ENCODE measurements at regions not wholly inside any gene's neighbourhood (a gene's known extent, or its start where the extent isn't known, plus 50 kb on each side); places are given as distances from the start of the nearest gene placed in this dataset.

- Histone ChIP-seq H3K4me3 (ENCODE audit: low read length in 2 of 2) (no peak overlapping the region), H3K27ac (ENCODE audit: low read depth in 1 of 2, low read length in 2 of 2) (no peak overlapping the region), H3K4me1 (ENCODE audit: control insufficient read depth in 1 of 2, insufficient read depth in 2 of 2, low read length in 2 of 2) (no peaks in the 10 kb centered on the region), H3K9me3 (ENCODE audit: control insufficient read depth, low read length) (no peaks in the 10 kb centered on the region), H3K36me3 (ENCODE audit: control insufficient read depth in 1 of 2, insufficient read depth in 2 of 2, low read length in 1 of 2) (no peaks in the 10 kb centered on the region), H3K27me3 (ENCODE audit: control insufficient read depth in 1 of 2, insufficient read depth in 2 of 2, low read length in 1 of 2) (no peaks in the 10 kb centered on the region)
- WGBS, 2 donors: 65 to 85% methylated on average over 2 of the region's 2 CpGs
- ATAC-seq (ENCODE audit: low FRiP score): no peak
- no peak for DNase-seq
- intact Hi-C loops (cut with DNase I): no loop called here
Observed at GRCh38 chr4:81747242-81747930, 275.7 kb upstream of the RASGEF1B start.

DNA sequence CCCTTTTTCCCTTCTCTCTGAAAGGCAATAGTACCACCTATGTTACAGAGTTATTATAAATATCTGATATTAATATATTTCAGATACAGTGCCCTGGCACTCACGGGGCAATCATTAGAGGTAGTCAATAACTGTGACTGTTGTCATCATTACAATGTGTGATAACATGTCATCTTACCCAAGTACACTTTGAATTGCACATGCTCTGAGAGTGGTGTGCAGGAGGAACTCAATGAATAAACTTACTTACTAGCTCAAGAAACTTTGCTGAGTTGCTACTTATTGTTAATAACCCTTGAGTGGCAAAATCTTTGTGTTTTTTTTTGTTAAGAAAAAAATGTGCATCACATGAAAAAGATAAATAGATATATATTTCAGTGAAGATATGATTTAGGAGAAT is 275.1 kb upstream of the RASGEF1B start:
- 87% methylated on average over 1 of the region's 1 CpG for WGBS, 2 donors
- H3K27me3 ChIP-seq (ENCODE audit: control insufficient read depth in 1 of 2, insufficient read depth in 2 of 2, low read length in 1 of 2): no peaks in the 10 kb centered on the region

GRCh38 chr4:81746071-81746470 is 274.4 kb upstream of the RASGEF1B start:
- no peaks in the 10 kb centered on the region for H3K9me3 ChIP-seq (ENCODE audit: control insufficient read depth, low read length)
- no peaks in the 10 kb centered on the region for H3K4me1 ChIP-seq (ENCODE audit: control insufficient read depth in 1 of 2, insufficient read depth in 2 of 2, low read length in 2 of 2)
- intact Hi-C loops (cut with DNase I): no loop called here
- no peaks in the 10 kb centered on the region for H3K27me3 ChIP-seq (ENCODE audit: control insufficient read depth in 1 of 2, insufficient read depth in 2 of 2, low read length in 1 of 2)
- H3K36me3 ChIP-seq (ENCODE audit: control insufficient read depth in 1 of 2, insufficient read depth in 2 of 2, low read length in 1 of 2): no peaks in the 10 kb centered on the region
- H3K4me3 ChIP-seq (ENCODE audit: low read length in 2 of 2): no peak overlapping the region
- 69 to 83% methylated on average over 2 of the region's 2 CpGs for WGBS, 2 donors
- ATAC-seq (ENCODE audit: low FRiP score): no peak
- no peak overlapping the region for H3K27ac ChIP-seq (ENCODE audit: low read depth in 1 of 2, low read length in 2 of 2)
- DNase-seq: no peak

More for the DNA sequence above, 275.1 kb upstream of the RASGEF1B start:
- Histone ChIP-seq H3K4me3 (ENCODE audit: low read length in 2 of 2) (no peak overlapping the region), H3K36me3 (ENCODE audit: control insufficient read depth in 1 of 2, insufficient read depth in 2 of 2, low read length in 1 of 2) (no peaks in the 10 kb centered on the region), H3K27ac (ENCODE audit: low read depth in 1 of 2, low read length in 2 of 2) (no peak overlapping the region), H3K4me1 (ENCODE audit: control insufficient read depth in 1 of 2, insufficient read depth in 2 of 2, low read length in 2 of 2) (no peaks in the 10 kb centered on the region), H3K9me3 (ENCODE audit: control insufficient read depth, low read length) (no peaks in the 10 kb centered on the region)
- DNase-seq: no peak
- ATAC-seq (ENCODE audit: low FRiP score): no peak
- intact Hi-C loops (cut with DNase I): no loop called here

DNA sequence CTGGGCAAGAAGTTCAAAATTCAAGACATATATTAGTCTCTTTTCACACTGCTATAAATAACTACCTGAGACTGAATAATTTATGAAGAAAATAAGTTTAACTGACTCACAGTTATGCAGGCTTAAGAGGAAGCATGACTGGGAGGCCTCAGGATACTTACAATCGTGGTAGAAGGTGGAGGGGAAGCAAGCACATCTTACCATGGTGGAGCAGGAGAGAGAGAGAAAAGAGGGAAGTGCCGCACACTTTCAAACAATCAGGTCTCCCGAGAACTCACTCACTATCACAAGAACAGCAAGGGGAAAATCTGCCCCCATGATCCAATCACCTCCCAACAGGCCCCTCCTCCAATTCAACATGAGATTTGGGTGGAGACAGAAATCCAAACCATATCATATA is 273.3 kb upstream of the RASGEF1B start:
- Histone ChIP-seq H3K27ac (ENCODE audit: low read depth in 1 of 2, low read length in 2 of 2) (no peak overlapping the region), H3K27me3 (ENCODE audit: control insufficient read depth in 1 of 2, insufficient read depth in 2 of 2, low read length in 1 of 2) (no peaks in the 10 kb centered on the region), H3K4me1 (ENCODE audit: control insufficient read depth in 1 of 2, insufficient read depth in 2 of 2, low read length in 2 of 2) (no peaks in the 10 kb centered on the region), H3K4me3 (ENCODE audit: low read length in 2 of 2) (no peak overlapping the region), H3K36me3 (ENCODE audit: control insufficient read depth in 1 of 2, insufficient read depth in 2 of 2, low read length in 1 of 2) (no peaks in the 10 kb centered on the region), H3K9me3 (ENCODE audit: control insufficient read depth, low read length) (no peaks in the 10 kb centered on the region)
- 62 to 73% methylated on average over 3 of the region's 3 CpGs for WGBS, 2 donors
- DNase-seq: no peak
- ATAC-seq (ENCODE audit: low FRiP score): no peak
- intact Hi-C loops (cut with DNase I): no loop called here

GRCh38 chr4:81743731-81744435 is 272.2 kb upstream of the RASGEF1B start:
- no peak for ATAC-seq (ENCODE audit: low FRiP score)
- H3K27ac ChIP-seq (ENCODE audit: low read depth in 1 of 2, low read length in 2 of 2): no peak overlapping the region
- no peak overlapping the region for H3K4me3 ChIP-seq (ENCODE audit: low read length in 2 of 2)
- no peaks in the 10 kb centered on the region for H3K9me3 ChIP-seq (ENCODE audit: control insufficient read depth, low read length)
- intact Hi-C loops (cut with DNase I): no loop called here
- WGBS, 2 donors: 70 to 74% methylated on average over 9 of the region's 9 CpGs
- no peak for DNase-seq
- no peaks in the 10 kb centered on the region for H3K36me3 ChIP-seq (ENCODE audit: control insufficient read depth in 1 of 2, insufficient read depth in 2 of 2, low read length in 1 of 2)
- no peaks in the 10 kb centered on the region for H3K27me3 ChIP-seq (ENCODE audit: control insufficient read depth in 1 of 2, insufficient read depth in 2 of 2, low read length in 1 of 2)
- no peaks in the 10 kb centered on the region for H3K4me1 ChIP-seq (ENCODE audit: control insufficient read depth in 1 of 2, insufficient read depth in 2 of 2, low read length in 2 of 2)

DNA sequence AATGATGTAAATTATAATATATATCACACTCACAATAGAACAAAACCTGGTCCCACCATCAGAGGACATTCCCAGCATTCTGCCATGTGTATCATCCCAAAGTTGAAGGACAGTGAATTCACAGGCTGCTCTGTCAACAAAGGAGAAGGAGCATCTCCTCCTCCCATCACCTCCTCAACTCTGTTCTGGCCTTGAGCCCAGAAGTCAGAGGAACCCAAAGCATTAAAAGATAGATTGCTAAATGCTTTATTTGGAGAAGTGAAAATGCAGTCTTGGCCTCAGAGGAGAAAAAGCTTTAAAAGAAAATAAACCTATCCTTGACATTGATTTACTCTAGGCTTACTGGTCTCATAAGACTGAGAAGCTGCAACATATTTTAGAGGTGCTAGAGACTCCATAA is 268.8 kb upstream of the RASGEF1B start:
- Histone ChIP-seq H3K4me1 (ENCODE audit: control insufficient read depth in 1 of 2, insufficient read depth in 2 of 2, low read length in 2 of 2) (no peaks in the 10 kb centered on the region), H3K36me3 (ENCODE audit: control insufficient read depth in 1 of 2, insufficient read depth in 2 of 2, low read length in 1 of 2) (no peaks in the 10 kb centered on the region), H3K4me3 (ENCODE audit: low read length in 2 of 2) (no peak overlapping the region), H3K9me3 (ENCODE audit: control insufficient read depth, low read length) (peaks cover 1% of the 10 kb centered on the region), H3K27ac (ENCODE audit: low read depth in 1 of 2, low read length in 2 of 2) (no peak overlapping the region), H3K27me3 (ENCODE audit: control insufficient read depth in 1 of 2, insufficient read depth in 2 of 2, low read length in 1 of 2) (no peaks in the 10 kb centered on the region)
- intact Hi-C loops (cut with DNase I): no loop called here
- ATAC-seq (ENCODE audit: low FRiP score) (no peak), DNase-seq (no peak)

DNA sequence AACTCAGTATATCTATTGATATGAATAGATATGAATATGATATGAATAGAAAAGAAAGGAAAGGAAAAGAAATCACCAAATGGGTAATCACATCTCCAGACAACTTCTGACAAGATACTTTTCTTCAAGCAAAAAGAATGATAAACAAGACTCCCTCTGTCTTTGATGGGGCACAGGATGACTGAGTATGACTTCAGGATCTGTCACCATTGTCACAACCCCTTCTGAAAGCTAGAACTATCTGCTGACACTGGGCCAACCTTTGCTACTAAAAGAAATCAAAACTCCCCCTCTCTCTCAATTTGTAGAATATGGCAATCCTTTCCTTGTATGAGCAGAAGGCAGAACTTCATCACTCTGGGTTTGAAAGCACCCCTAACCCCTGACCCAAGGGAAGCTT is 267.2 kb upstream of the RASGEF1B start:
- Histone ChIP-seq H3K9me3 (ENCODE audit: control insufficient read depth, low read length) (peaks cover 1% of the 10 kb centered on the region), H3K27ac (ENCODE audit: low read depth in 1 of 2, low read length in 2 of 2) (no peak overlapping the region), H3K4me1 (ENCODE audit: control insufficient read depth in 1 of 2, insufficient read depth in 2 of 2, low read length in 2 of 2) (no peaks in the 10 kb centered on the region), H3K4me3 (ENCODE audit: low read length in 2 of 2) (no peak overlapping the region), H3K36me3 (ENCODE audit: control insufficient read depth in 1 of 2, insufficient read depth in 2 of 2, low read length in 1 of 2) (no peaks in the 10 kb centered on the region), H3K27me3 (ENCODE audit: control insufficient read depth in 1 of 2, insufficient read depth in 2 of 2, low read length in 1 of 2) (no peaks in the 10 kb centered on the region)
- ATAC-seq (ENCODE audit: low FRiP score) (no peak), DNase-seq (no peak)
- intact Hi-C loops (cut with DNase I): no loop called here

DNA sequence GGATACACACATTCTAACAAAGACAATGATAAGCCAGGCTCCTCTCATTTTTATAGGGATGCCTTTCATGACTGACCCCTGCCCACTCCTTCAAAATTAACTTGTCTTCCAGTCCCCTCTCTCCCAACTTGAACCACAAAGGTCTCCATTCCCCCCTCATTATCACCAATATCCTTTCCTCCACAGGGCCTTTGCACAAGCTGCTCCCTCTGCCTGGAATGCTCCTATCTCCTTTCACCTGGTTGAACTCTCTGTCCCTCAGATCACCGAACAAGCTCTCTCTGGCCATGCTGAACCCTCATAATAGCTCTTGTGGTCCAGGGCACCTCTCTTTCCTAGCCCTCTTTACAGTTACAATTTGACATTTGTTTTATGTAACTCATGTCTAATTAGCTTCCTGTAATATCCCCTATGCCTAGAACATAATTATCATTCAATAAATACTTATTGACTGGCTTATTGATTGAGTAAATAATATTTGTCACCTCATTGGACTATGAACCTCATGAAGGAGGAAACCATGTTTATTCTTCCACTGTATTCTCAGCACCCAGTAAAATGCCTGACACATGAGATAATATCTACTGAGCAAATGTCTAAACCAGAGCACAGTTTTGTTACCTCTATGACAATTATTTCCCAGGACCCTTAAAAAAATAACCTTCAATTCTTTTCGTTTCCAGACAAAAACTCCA is 266.3 kb upstream of the RASGEF1B start:
- intact Hi-C loops (cut with DNase I): no loop called here
- no peak for ATAC-seq (ENCODE audit: low FRiP score)
- DNase-seq: no peak
- H3K4me3 ChIP-seq (ENCODE audit: low read length in 2 of 2): no peak overlapping the region
- no peaks in the 10 kb centered on the region for H3K36me3 ChIP-seq (ENCODE audit: control insufficient read depth in 1 of 2, insufficient read depth in 2 of 2, low read length in 1 of 2)
- no peaks in the 10 kb centered on the region for H3K4me1 ChIP-seq (ENCODE audit: control insufficient read depth in 1 of 2, insufficient read depth in 2 of 2, low read length in 2 of 2)
- no peaks in the 10 kb centered on the region for H3K27me3 ChIP-seq (ENCODE audit: control insufficient read depth in 1 of 2, insufficient read depth in 2 of 2, low read length in 1 of 2)
- peaks cover 1% of the 10 kb centered on the region for H3K9me3 ChIP-seq (ENCODE audit: control insufficient read depth, low read length)
- 88 to 91% methylated on average over 2 of the region's 2 CpGs for WGBS, 2 donors
- no peak overlapping the region for H3K27ac ChIP-seq (ENCODE audit: low read depth in 1 of 2, low read length in 2 of 2)

DNA sequence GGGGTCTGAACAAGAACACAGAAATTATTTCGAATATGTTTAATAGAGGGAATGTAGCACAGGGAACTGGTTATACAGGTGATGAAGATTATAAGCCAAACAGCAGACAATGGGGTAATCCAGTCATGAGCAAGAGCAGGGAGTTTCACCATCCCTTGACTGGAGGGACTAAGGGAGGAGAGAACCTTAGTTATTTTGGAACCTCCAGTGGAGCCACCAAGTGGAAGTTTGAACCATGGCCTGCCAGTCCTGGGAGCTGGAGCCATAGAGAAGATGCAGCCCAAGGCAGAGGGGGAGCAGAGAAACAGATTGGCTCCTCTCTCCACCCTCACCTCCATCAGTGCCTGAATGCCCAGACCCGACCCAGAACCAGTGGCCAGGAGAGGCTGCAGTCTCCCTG is 264.6 kb upstream of the RASGEF1B start:
- Histone ChIP-seq H3K27ac (ENCODE audit: low read depth in 1 of 2, low read length in 2 of 2) (no peak overlapping the region), H3K27me3 (ENCODE audit: control insufficient read depth in 1 of 2, insufficient read depth in 2 of 2, low read length in 1 of 2) (no peaks in the 10 kb centered on the region), H3K36me3 (ENCODE audit: control insufficient read depth in 1 of 2, insufficient read depth in 2 of 2, low read length in 1 of 2) (no peaks in the 10 kb centered on the region), H3K9me3 (ENCODE audit: control insufficient read depth, low read length) (peaks cover 1% of the 10 kb centered on the region), H3K4me1 (ENCODE audit: control insufficient read depth in 1 of 2, insufficient read depth in 2 of 2, low read length in 2 of 2) (no peaks in the 10 kb centered on the region), H3K4me3 (ENCODE audit: low read length in 2 of 2) (no peak overlapping the region)
- WGBS, 2 donors: 88 to 95% methylated on average over 2 of the region's 2 CpGs
- intact Hi-C loops (cut with DNase I): no loop called here
- ATAC-seq (ENCODE audit: low FRiP score): no peak
- no peak for DNase-seq

All from aorta (tissue), 5 donors.